HG03025 (cell line): ENCODE measurements at regions not wholly inside any gene's neighbourhood (a gene's known extent, or its start where the extent isn't known, plus 50 kb on each side); places are given as distances from the start of the nearest gene placed in this dataset.
"Not testable (repeated sequence)": the region's sequence is repeated elsewhere in the genome, so short reads cannot be mapped to it uniquely, and the experiment has no call there.

ENCODE experiments used
- ATAC-seq: cut with Tn5 transposase; IDR thresholded peaks from one replicate; pipeline ENCODE4 v1.9.1; 2021; ENCODE audit warnings: mild to moderate bottlenecking, moderate library complexity; ENCODE audit not compliant: unreplicated experiment, low FRiP score

DNA sequence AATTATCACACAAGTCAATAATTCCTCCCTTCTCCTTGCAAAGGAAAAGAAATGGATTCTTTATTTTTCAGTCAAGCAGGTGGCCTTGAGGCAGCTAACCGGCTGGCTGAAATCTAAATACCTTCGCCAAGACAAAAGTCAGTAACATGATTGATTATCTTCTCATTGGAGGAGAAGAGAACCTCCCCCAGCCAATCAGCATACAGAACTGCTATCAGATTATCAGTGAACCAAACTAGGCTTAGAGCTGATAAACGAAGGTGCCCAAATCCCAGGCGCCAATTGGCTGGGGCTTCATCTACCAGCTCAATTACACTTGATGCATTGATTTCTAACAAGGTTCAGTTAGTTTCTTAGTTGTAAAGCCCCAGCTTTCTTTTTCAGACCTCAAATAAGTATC, 152.4 kb upstream of the NOCT start:
- no peak for ATAC-seq

DNA sequence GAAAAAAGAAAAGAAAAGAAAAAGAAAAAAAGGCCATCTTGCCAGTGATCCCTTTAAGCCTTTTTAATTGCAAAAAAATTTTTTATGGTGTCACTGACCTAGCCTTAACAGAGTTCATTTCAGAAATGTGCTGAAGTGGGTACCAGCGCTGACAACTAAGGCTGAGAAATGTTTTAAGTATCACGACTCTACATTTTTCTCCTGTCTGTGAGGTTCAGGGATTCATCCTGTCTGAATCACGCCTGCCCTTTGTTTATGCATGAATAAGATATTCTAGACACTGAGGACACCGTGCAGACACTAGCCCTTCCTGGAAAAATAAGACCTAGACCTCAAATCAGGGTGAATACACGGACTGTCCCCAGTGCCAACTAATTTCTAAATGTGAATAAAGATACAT, 154.4 kb upstream of the NOCT start:
- no peak for ATAC-seq

DNA sequence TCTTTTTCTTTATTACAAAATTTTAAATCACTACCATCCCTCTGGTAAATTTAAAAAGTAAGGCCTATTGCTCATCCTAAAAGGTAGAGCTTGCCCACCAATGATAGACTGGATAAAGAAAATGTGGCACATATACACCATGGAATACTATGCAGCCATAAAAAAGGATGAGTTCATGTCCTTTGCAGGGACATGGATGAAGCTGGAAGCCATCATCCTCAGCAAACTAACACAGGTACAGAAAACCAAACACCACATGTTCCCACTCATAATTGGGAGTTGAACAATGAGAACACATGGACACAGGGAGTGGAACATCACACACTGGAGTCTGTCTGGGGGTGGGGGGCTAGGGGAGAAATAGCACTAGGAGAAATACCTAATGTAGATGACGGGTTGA, 155.2 kb upstream of the NOCT start:
- ATAC-seq: not testable (repeated sequence)

DNA sequence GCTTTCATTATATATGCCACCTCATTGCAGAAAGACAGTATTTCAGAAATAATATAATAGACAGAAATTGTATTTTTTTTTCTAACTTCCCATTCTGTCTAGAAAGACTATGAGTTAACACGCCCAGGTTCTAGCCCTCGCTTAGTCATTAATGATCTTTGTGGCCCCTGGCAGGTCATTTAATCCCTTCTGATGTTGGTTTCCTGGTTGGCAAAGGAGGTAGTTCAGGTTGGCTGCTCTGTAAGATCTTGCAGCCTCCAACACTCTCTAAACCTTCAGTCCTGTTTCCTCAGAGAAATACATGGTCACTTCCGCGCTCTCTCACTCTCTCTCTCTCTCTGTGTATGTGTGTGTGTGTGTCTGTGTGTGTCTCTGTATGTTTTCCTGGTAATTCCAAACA, 156.3 kb upstream of the NOCT start:
- ATAC-seq: no peak

DNA sequence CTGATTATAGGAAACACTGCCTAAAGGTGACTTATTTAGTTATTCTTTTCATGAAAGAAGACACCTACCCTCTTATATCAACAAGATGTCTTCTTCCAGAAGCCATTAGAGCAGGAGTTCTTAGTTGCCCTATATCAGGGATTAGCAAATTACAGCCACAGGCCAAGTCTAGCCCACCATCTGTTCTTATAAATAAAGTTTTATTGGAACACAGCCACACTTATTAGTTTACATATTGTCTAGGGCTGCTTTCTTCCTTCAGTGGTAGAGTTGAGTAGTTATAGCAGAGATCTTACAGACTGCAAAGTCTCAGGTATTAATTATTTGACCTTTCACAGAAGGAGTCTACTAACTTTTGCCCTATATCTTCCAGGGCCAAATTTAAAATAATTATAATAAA, 157.2 kb upstream of the NOCT start:
- no peak for ATAC-seq

DNA sequence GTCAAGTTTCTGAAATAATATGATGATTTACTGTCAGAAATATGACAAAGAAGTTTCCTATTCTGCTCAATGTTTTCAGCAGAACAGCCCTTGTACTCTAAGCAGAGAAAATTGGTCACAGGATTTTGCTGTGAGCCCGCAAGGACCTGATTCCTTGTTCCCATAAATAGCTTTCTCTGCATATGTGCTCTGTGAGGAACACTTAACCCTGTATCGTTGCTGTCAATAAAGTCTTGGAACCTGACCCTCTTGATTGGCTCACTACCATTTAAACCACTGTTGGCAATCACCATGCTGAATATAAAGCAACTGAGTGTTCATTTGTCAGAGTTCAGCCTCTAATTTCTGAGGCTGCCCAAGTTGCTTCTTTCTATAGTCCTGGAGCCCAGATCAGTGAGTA, 158.2 kb upstream of the NOCT start:
- no peak for ATAC-seq

DNA sequence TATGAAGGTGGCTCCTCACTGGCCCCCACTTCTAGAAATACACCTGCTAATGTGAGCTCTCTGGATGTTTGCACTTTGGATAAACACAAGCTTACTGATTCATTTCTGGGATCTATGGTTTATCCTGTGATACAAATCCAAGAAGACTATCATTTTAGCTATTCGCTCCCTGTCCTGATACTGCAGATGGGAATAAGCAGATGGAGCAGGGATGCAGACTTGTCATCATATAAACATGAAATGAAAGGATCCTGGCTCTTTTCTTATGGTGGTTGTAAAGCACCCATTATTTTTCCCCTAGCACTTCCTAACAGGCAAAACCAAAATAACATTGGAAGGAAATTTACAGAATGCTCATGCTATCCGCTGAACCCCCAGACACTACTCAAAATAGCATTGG, 162.9 kb upstream of the NOCT start:
- ATAC-seq: no peak

DNA sequence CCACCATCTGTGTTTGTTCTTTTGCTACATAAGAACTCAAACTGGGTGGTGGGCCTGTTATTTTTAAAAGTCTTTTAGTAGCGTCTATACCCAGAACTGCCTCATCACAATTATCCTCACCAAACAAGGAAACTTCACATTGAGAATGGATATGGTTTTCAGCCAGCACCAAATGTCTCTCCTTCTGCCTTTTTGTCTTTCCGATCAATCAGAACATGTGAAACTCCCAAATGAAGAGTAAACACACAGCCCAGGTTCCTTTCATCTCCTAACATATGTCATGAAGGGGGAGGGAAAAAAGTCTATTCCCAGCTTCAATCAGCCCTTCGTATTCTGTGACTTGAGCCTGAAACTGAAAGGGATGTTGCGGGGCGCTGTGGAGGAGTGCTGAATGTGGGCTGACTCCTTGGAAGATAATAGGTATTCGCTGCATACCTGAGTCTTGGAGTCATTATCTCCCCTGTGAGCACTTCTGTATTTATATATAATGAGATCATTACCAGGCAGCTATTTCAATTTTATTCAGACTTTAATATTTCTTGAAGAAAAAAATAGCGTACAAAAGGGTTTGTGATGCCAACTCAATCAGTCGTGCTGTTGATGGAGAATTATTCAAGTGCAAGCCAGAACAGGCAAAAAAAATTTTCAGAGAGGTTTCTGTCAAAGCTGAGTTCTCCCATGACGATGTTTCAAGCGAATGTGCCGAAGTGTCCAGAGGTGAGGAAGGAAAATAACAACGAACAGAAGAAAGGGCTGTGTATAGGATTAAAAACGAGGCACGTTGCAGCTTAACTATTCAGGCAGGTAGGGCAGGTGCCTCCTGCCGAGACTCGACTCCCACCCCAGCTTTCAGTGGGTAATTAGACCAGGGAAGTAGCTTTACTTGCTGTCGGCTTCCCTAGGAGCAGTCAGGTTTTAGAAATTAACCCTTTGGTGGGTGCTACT, 163.9 kb upstream of the NOCT start:
- no peak for ATAC-seq

DNA sequence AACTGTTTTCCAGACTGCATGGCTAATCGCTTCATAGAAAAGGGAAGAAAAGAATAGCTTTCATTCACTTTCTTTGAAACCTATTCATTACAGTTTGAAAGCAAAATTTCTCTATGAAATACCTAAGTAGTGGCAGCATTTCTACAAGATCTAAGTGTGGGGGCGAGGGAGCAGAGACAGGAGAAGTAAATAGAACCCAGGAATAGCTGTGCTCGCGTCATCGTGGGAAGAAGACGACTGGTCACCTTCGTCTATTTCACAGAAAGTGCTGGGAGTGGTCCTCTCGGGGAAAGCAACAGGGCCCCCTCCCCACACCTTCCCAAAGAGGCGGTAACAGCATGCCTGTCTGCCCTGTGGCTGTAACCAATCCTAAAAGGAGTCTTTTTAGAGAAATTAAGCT, 169.9 kb upstream of the NOCT start:
- ATAC-seq: no peak

DNA sequence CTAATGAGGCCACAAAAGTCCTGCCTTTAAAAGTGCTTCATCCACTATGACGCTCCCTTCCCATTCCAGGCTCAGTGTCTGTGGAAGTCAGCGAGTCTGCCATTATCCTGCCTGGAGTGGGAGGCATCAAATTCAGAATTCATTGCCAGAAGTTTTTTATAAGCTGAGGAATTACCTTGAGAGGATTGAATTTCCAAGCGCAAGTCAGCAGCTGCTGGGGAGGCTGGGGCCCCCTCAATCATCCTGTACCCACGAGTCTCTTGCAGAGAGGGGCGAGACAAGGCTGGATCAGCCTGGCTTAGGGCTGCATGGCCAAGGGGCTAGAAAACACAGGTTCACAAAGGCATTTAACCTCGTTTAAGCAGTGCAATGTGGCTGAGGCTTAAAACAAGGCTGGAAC, 170.5 kb upstream of the NOCT start:
- no peak for ATAC-seq

DNA sequence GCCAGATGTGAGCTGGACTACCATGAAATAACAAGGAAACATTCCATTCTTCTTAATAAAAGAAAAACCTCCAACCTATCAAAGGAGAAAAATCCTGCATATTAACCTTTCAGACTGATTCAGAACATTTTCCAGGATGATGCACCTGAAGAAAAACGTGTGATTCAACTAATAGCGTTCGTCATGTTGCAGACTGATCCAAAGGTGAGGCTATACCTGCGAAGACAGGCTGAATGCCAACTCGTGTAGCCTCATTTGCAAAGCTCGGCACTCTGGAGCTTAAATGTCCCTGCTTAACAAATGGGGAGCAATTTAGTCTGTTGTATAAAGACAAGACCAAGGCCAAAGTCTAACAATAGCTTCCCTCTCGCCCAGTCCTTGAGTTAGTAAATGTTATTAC, 172.0 kb upstream of the NOCT start:
- ATAC-seq: no peak

DNA sequence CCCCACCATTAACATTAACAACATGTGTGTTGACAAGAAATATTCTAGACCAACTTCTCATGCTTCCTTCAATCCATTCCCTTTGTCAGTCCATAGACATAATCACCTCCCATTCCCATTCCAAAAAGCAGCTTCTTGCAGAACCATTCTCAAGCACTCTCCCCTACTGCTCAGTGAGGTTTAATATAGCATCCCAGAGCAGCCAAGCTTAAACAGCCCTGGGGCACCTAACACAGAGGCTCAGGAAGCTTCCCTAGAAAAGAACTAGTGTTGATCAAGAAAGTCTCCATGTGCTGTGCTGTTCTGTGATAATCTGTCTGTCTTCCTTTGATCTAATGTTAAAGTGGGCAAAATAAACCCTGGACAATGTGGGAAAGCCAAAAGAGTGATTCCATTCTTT, 174.2 kb upstream of the NOCT start:
- no peak for ATAC-seq

DNA sequence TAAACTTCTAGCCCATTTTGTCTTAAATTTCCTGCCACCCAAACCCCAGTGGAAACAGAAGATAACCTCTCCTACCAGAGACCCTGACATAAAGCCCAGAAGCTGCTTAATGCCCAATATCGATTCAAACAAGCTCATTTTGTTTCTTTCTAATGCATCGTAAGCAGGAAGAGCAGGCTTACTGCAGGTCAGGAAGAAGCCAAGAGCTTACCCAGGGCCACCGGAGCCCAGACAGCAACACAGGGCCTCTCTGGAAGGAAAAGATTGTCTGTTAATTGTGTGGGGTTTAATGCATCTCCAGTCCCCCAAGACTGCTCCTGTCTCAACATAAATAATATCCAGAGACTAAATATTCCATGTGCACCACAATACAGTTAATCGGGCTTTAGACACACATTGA, 177.3 kb upstream of the NOCT start:
- no peak for ATAC-seq

DNA sequence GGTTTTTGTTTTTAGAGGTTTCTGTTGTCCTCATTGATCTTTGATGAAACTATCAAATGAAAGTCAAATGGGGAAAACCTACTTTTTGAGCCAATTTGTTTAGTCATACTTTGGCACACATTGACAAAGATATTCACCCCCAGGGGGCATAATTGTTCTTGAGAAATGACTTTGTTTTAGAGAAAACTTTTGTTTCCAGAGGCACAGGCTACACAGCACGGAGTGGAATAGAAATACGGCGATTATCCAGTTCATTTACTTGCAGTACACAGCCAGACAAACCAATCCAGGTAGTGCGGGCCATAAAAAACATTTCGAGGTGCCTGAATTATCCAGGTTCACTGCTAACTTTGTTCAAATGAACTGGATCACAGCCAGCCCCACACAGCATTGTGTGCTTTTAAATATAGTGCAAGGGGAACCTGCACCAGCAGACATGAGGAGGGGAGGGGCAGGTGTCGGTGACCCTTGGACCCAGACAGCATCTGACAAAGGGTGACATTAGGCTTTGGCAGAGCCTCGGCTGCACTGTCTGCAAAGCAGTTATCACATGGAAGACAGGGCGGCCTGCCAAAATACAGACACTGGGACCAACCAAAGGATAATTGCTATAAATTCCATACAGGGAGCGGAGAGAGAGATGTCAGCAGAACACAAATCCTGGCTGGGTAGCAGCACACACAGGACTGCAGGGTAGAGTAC, 179.6 kb upstream of the NOCT start:
- no peak for ATAC-seq

DNA sequence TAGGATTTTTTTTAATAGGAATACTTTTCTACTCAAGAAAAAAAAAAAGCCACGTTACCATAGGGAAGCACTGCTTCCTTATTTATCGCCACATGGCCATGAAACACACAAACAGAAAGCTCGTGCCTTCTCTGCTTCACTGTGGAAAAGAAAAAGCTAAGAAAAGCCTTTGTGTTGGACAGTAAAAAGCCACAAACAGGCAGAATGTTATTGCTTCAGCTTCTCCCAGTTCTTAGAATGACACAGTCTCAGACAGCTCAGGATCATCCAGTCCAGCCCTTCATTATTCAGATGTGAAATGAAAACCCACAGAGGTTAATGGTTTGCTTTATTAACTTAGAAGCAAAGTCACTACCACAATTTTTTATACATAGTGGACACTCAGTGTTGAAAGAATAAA, 181.6 kb upstream of the NOCT start:
- ATAC-seq: no peak

DNA sequence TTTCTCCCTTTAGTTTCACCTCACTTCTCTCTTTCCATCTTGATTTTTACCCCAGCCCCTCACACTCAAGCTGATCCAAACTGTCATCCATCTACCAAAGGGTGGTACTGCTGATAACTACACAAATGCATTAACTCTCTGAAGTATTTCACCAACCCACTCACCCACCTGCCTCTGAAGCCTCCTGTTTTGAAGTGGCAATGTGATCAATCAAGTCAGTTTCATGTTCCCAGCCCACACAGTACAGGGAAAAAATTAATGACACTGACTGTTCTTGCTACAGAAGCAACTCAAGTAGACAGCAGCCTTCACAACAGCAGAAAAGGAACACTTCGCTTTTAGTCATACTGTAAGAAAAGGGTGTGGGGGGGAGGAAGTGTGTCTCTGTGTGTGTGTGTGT, 183.0 kb upstream of the NOCT start:
- no peak for ATAC-seq

DNA sequence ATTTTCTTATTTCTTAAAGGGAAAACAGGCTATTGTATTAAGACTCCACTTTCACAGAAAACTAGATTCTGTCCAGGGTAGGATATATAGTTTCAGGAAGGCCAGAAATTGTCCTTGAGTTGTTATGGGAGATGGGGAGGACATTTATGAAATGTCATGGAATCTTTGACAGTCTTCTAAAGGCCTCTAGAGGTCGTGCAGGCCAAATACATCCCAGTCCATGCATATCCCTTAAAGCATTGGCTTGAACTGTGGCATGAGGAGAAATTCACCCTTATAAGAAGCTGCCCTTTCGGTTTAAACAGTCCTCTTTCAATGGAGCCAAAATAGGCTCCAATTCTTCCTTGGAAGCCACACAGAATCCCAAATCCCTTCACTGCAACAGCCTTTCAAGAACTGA, 183.6 kb upstream of the NOCT start:
- ATAC-seq: no peak

DNA sequence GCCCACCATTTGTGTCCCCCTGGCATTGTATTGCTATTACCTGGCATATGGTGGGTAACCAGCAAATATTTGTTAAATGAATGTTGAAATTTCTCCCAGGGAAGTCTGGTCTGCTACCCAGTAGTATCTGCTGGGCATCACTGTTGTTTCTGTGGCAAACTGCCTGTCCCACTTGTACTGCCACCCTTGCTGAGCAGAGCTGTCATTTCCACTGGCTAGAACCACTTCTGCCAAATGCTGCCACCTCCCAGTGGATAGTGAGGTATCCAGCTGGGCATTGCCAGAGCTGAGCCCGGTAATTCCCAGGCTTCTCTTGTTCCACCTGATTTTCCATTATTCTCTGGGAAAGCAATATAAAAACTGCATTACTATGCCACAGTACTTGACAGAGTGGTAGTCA, 186.7 kb upstream of the NOCT start:
- no peak for ATAC-seq

DNA sequence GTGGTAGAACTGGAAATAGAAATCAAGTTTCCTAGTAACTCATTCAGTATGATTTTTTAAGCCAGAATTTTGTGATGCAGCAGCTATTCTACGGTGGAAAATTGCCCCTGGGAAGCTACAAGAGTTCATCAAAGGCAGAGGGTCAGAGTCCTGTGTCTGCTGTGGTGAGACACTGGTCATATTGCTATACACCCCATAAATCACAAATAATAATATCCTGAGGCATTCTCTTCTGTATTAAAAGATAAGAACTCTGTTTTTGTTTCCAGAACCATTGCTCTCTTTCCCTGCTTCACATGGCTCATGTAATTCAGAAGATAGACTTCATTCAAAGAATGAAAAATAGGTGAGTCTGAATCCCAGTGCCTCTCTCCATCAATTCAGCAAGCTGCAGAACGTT, 188.8 kb upstream of the NOCT start:
- no peak for ATAC-seq

DNA sequence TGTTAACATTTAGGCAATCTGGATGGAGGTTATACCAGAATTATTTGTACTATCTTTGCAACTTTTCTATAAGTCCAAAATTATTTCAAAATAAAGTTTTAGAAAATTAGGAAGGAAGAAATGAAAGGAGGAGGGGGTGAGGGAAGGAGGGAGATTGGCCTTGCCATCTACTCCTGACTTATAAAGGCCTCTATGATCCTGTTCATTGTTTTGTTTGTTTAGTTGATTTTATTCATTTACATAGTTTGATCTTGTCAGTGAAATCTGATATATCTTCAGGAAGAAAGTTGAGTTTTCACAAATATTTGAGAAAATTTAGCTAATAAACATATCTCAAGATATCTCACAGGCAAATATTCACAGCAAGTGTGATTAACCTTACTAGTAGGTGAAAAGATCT, 189.3 kb upstream of the NOCT start:
- no peak for ATAC-seq

DNA sequence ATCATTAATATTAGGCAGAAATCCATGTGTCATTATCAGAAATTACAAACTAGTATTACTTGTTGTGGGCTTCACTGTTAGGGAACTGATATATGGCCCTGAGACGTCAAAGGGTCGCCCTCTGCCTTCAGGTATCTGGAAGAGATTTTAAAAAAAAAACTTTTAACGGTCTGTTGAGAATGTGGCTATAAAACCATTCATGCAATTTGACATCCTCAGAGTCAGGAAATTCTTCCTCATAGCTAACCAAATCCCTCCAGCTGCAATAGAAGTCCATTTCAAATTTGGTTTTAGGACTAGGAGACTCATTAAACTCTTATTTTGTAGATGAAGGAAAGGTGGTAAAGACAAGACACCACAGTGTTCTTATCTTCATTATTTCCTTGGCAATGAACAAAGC, 194.2 kb upstream of the NOCT start:
- ATAC-seq: no peak

DNA sequence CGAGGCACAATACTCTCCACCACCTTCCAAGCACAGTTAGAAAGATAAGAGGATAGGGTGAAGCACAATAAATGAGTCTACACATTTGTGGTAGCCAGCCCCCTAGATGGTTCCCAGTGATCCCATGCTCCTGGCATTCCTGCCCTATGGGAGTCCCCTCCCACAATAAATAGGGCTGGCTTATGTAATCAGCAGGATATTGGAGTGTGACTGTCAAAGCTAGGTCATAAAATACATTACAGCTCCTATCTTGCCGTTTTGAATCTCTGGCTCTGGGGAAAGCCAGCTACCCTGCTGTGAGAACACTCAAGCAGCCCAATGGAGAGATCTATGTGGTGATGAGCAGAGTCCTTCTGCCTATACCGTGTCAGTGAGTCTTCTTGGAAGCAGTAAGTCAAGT, 198.7 kb upstream of the NOCT start:
- ATAC-seq: no peak
